ENCODE measurements at regions not wholly inside any gene's neighbourhood (a gene's known extent, or its start where the extent isn't known, plus 50 kb on each side); places are given as distances from the start of the nearest gene placed in this dataset.
"Not testable (repeated sequence)": the region's sequence is repeated elsewhere in the genome, so short reads cannot be mapped to it uniquely, and the experiment has no call there.

DNA sequence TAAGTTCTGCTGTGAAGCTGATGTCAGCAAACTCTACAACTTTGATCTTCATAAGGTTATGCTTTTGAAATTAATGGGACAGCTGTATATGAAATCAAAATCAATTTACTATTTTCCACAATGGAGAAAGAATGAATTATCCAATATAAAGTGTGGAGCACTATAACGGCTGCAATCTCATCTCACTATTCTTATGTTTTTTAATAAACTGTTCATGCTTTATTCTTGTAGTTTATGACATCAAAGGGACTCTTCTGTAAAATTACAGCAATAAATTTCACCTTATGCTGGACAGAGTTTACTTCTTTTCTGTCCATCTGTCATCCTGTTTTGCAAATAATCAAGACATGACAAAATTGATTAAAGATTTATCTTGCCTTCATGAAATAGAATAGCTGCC lies 192.5 kb downstream of the TECRL start:
- intact Hi-C loops (cut with DNase I): no loop called here
- no peak for DNase-seq (ENCODE audit: low spot score)

DNA sequence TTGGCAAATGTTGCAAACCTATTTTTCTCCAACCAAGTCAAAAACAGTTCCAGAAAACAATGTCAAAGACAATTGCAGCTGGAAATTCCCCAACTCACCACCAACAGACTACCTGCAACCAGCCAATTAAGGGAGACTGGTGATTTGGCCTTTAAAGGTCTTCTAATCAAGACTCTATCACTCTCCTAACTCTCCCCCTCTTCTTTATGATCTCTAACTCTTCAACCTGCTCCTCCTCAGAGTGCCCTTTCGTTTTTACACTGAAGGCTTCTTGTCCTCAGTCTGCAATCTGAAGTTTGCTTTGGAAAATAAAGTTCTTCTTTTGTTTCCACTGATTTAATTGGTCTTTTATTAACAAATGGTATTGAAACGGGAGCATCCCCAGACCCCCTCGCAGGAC lies 203.9 kb downstream of the TECRL start:
- intact Hi-C loops (cut with DNase I): no loop called here
- DNase-seq (ENCODE audit: low spot score): no peak

DNA sequence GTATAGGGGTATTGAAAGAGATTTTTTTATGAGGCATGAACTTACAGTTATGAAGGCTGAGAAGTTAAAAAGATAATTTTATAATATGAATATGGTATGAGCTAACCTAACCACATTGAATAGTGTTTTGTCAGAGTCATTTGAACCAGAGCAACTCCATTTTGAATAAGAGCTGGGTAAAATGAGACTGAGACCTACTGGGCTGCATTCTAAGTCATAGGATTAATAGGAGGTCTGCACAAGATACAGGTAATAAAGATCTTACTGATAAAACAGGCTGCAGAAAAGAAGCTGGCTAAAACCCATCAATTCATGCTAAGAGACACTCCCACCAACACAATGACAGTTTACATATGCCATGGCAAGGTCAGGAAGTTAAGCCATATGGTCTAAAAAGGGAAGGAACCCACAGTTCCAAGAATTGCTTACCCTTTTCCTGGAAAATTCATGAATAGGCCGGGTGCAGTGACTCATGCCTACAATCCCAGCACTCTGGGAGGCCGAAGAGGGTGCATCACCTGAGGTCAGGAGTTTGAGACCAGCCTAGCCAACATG lies 209.2 kb downstream of the TECRL start:
- DNase-seq (ENCODE audit: low spot score): no peak
- intact Hi-C loops (cut with DNase I): no loop called here

DNA sequence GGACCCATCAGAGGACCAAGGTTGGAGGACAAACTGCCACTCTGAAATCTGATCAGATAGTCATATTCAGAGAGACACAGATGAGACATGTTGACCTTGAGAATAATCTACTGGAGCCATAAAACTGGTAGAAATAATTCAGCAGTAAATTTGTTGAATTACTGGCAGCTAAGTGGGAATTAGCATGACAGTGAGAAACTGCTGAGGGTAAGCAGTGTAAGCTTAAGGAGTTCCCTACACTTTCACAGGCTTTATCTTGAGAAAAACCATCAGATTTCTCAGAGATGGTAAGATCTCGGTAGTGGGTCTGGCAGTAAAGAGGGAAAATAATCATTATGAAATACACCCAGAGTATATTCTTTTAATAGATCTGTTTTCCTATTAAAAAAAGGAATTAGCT lies 213.7 kb downstream of the TECRL start:
- intact Hi-C loops (cut with DNase I): no loop called here
- DNase-seq (ENCODE audit: low spot score): no peak

DNA sequence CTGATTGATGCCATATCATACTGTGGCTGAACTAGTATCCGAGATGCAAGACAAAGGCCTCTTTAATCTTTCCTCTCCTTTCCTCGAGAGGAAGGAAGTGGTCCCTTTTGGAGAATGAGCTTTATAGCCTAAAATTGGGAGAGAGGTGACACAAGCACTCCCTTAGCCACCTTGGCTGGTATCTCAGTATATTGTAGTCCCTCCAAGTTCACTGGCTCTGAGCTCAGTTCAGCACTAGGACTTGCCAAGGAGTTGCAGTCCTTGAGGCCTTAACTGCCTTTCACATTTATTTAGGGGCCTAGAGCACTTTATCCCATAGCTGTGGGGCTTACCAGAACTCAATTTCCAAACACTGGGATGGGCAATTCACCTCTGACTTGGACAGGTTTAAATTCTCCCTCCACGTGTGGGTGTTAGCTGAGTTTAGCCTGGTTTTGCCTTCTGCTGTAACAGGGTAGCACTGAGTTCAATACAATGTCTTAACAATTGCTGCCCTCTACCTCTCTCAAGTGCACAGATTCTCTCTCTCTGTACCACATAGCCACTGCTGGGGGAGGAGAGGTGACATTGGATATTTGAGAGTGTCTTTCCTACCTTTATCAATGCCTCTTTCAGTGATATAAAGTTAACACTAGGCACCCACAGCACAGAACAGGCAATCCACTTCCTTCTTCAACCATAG lies 216.4 kb downstream of the TECRL start:
- DNase-seq (ENCODE audit: low spot score): no peak
- intact Hi-C loops (cut with DNase I): no loop called here

DNA sequence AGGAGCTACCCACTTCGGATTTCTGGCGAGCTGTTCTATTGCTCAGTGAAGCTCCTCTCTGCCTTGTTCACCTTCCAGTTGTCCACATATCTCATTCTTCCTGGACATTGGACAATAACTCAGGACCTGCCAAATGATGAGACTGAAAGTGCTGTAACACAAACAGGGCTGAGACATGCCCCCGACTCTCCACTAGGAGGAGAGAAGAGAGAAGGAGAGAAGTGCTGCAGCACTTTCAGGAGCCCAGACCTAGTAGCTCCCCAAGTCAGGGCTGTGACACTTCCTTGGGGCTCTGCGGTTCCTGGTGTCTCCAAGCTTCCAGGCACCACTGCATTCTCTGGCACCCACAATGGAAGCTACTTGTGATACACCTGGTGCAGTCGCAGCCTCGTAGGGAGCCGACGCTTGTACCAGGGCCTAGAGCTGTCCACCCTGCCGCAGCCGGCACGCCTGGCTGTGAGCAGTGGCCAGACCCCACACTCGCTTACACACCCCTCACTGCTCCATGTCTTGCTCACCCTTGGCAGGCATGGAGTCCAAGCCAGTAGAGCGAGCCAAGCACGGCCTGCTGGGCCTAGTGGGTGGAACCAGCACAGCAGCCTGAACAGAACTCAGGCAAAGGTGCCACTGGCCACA lies 234.9 kb downstream of the TECRL start:
- DNase-seq (ENCODE audit: low spot score): peak; percentile 73
- intact Hi-C loops (cut with DNase I): no loop called here

DNA sequence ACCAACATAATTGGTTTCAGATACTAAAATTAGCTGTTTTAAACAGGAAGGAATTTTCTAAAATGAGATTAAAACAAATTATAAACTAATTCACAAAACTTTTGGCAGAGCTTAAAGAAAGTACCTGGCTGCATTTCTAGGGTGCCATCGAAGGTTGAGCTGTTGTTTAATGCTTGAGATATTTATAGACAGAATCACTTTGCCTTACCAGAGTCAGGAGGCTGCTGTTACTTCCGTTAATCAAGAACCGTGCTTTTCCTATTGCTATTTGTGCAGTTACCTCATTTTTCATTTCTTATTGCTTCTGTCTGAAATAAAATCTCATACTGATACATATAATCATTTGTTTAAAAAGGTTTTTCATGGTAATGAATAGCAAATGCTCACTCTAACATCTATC lies 242.9 kb downstream of the TECRL start:
- no peak for DNase-seq (ENCODE audit: low spot score)
- intact Hi-C loops (cut with DNase I): no loop called here

DNA sequence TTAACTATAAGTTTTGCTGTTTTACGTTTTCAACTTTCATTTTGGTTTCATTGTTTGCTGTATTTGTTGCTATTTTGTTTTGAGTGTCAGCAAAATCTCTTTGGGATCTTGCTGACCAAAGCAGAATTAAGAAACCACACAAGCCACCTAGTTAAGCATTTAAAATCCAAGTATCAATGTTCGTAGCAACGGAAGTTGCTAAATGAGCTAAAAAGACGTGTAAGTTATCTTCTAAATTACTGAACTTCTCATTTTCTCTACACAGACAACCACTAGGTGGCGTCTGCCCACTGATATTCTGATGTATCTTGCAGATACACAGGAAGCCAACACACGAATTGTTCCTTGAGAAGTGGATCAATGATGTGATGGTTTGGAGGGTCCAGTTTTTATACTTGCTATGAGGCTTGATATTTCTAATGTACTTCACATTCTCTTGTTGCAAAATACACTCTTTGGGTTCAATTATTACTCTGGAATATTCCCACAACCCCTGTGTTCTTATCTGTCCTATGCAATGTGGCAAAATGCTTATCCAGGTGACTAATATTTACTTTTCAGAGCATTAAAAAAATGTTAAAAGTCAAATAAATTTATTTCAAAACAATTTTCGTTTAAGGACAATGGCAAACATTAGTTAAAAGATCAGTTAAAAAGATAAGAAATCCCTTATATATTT lies 250.5 kb downstream of the TECRL start:
- intact Hi-C loops (cut with DNase I): loop anchor here (5.0 kb wide), 1 partner anchor 379 kb away; no protein-coding TSS in a partner anchor

DNA sequence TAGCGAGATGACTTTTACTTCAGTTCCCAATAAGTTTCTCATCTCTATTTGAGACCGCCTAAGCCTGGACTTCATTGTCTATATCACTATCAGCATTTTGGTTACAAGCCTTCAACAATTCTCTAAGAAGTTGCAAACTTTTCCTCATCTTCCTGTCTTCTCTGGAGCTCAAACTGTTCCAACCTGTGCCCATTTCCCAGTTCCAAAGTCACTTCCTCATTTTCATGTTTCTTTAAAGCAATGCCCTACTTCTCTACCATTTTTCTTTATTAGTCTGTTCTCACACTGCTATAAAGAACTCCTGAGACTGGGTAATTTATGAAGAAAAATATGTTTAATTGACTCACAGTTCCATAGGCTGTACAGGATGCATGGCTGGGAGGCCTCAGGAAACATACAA lies 251.9 kb downstream of the TECRL start:
- no peak for DNase-seq (ENCODE audit: low spot score)
- intact Hi-C loops (cut with DNase I): loop anchor here (5.0 kb wide), 1 partner anchor 380 kb away; no protein-coding TSS in a partner anchor

More for the DNA sequence above, 250.5 kb downstream of the TECRL start:
- no peak for DNase-seq (ENCODE audit: low spot score)

DNA sequence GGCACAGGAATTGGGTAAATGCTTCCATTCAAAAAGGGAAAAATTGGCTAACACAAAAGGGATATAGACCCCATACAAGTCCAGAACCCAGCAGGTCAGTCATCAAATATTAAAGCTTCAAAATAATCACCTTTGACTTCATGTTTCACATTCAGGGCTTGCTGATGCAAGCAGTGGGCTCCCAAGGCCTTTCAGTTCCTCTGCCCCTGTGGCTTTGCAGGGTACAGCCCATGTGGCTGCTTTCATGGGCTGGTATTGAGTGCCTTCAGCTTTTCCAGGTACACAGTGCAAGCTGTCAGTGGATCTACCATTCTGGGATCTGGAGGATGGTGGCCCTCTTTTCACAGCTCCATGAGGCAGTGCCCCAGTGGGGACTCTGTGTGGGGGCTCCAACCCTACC lies 253.0 kb downstream of the TECRL start:
- intact Hi-C loops (cut with DNase I): loop anchor here (5.0 kb wide), 1 partner anchor 381 kb away; no protein-coding TSS in a partner anchor
- DNase-seq (ENCODE audit: low spot score): no peak

DNA sequence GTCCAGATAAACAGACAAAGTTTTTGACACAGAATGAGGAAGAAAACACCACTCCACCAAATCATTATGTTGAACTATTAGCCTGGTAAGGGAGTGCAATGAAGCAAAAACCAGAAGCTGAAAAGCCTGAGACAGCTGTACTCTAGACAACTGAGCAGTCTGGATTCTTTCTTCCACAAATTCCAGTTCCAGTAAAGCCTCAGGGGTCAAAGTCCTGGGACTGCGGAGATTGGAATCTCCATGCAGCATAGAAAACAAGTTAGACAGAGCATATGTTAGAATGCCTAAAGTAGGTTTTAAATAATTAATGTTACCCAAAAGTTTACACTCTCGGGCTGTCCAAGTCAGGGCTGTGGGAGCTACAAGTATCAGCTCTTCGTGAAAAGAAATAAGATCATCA lies 263.2 kb downstream of the TECRL start:
- intact Hi-C loops (cut with DNase I): no loop called here
- DNase-seq (ENCODE audit: low spot score): no peak

DNA sequence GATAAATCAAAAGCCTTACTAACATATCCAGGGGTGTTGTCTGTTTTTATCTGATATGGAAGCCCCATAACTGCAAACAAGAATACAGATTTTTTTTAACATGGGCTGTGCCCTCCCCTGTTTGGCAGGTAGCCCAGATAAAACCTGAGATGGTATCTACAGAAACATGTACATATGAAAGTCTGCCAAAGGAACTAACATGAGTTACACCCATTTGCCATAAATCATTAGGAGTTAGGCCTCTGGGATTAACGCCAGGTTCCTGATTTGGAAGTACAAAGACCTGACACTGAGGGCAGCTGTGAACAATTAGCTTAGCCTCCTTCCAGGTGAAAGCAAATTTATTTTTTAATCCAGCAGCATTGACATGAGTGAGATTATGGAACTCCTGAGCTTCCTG lies 264.3 kb downstream of the TECRL start:
- intact Hi-C loops (cut with DNase I): no loop called here
- DNase-seq (ENCODE audit: low spot score): no peak

DNA sequence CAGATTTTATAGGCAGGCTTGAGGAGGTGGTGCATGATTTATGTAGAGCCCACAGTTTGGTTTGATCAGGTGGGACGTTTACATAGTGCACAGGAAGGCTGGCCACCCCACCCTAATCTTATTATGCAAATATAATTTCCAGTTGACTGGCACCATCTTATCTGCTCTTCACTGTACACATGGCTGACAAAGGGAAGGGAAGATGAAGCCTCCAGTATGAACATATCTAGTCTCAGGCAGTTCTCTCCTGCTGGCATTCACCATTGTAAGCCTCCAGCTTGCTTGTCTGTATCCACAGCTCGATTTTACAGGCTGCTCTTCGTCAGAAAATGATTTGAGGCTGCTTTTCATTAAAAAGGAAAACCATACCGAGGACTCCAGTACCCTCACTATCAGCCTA lies 278.3 kb downstream of the TECRL start:
- intact Hi-C loops (cut with DNase I): no loop called here

DNA sequence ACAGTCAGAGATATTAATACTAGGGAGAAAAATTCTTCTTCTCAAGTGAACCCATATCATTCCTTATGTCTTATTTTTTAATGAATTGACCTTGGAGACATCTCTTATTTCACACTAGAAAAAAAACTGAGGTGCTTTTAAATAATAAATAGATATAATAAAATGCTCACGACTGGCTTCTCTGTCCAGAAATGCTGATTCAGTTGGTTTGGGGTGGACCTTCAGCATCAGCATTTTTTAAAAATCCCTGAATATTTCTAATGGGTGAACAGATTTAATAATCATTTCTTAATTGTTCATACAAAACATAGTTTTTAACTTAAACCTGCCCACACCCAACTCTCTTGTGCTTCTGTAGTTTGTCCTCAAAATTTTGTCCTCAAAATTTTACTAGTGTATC lies 283.9 kb downstream of the TECRL start:
- intact Hi-C loops (cut with DNase I): no loop called here
- DNase-seq (ENCODE audit: low spot score): no peak

More for the DNA sequence above, 278.3 kb downstream of the TECRL start:
- no peak for DNase-seq (ENCODE audit: low spot score)

DNA sequence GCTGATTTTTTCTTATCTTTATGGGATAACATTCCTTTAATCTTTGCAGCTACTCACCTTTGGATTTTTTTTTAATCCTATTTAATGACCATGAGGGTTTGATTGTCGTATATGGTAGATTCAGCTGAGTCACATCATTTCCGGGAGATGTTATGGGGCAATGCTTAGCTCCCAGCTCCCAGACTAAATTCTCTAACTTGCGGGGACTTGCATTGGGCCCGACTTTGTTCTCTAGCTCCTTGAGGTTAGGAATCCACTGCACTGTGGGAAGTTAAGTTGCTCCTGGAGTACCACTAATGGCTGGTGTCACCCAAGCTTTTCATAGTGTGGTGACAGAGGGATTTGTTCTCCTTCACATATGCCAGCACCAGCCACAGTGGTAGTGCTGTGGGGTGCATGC lies 287.4 kb downstream of the TECRL start:
- no peak for DNase-seq (ENCODE audit: low spot score)
- intact Hi-C loops (cut with DNase I): no loop called here

DNA sequence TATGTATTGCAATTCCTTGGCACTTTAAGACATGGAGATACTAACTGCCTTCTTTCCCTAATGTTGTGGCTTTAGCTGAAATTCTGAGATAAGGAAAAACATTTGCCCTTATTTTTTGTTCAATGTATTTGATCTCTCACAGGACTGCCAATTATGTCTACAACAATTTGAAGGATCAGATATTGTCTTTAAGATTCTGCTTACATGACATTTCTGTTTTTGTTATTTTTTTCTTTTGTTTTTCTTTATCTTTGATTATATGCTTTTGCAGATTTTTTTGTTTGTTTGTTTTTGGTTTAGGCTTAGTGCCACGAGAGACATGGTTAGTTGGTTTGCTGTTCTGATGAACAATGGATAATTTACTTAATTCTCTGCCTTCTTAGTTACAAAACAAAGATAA lies 303.3 kb downstream of the TECRL start:
- intact Hi-C loops (cut with DNase I): loop anchor here (10.0 kb wide), 1 partner anchor 871 kb away; no protein-coding TSS in a partner anchor
- DNase-seq (ENCODE audit: low spot score): no peak

DNA sequence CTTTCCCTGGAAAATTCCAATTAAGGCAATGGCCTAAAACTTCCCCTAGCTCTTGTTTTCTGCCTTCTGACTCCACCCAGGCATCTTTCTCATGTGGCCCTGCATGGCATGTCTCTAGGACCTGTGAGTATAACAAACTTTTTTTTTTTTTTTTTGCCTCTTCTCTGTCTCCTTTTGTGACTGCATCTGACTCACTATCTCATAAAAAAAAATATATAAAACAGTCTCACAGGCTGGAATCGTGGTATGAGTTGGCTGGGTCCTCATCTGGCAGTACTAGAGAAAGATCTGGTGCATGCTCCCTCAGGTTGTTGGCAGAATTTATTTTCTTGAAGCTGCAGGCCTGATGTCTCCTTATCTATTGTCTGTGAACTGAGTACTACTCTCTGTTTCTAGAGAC lies 313.9 kb downstream of the TECRL start:
- DNase-seq (ENCODE audit: low spot score): no peak
- intact Hi-C loops (cut with DNase I): no loop called here

DNA sequence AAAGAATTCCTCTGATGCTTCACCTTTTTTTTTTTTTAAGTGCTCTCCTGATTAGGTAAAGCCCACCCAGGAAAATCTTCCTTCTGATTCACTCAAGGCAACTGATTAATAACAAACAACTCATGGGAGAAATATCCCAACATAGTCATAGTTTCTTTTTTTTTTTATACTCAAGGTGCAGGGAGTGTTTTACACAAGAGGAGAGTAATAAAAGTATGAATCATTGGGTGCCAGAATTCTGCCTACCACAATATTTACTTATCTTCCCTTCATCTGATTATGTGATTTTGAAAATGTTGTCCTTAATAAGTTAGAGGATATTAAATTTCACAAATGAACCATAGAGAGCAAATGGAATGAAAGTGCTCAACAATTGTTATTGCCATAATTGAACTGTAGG lies 329.9 kb downstream of the TECRL start:
- DNase-seq (ENCODE audit: low spot score): no peak
- intact Hi-C loops (cut with DNase I): no loop called here

DNA sequence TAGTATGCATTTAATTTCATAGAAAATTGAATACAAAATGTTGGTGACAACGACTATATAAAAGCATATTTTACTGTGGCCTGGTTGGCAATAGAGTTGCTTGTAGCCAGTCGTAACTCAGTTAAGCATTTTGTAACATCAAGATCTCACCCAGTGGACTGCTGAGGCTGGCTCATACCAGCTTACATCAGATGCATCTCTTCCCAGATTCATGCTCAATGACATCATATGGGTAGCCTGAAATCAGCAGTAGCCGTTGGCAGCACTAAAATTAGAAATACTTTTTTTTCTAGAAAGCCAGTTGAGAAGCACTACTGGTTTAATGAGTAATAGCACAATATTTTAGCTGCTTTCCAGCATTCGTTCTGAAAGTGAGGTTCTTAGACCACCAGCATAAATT lies 341.2 kb downstream of the TECRL start:
- intact Hi-C loops (cut with DNase I): no loop called here
- no peak for DNase-seq (ENCODE audit: low spot score)

DNA sequence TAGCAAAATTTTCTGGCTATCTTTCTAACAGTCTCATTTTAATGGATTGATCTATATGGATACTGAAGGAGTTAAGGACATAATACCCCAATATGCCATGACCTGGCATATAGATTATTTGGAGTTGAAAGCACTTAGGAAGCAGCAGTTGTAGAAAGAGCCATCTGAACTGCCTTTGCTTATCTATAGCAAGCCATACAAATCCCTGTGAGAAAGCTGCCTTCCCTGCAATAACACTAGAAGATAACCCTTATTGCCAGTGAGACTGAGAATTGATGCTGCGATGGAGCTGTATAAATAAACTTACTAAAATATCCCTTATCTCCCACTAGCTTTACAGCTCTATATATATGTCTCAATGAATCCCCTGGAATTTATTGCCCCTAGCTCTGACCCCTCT lies 346.3 kb downstream of the TECRL start:
- intact Hi-C loops (cut with DNase I): no loop called here
- DNase-seq (ENCODE audit: low spot score): no peak

DNA sequence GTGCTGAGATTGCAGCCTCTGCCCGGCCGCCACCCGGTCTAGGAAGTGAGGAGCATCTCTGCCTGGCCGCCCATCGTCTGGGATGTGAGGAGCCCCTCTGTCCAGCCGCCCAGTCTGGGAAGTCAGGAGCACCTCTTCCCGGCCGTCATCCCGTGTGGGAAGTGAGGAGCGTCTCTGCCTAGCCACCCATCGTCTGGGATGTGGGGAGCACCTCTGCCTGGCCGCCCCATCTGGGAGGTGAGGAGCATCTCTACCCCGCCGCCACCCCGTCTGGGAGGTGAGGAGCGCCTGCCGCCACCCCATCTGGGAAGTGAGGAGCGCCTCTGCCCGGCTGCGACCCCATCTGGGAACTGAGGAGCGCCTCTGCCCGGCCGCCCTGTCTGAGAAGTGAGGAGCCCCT lies 372.2 kb downstream of the TECRL start:
- not testable (repeated sequence) for DNase-seq (ENCODE audit: low spot score)

More for the DNA sequence above, 372.2 kb downstream of the TECRL start:
- intact Hi-C loops (cut with DNase I): not testable (repeated sequence)
